SK-N-SH (cell line): ENCODE measurements at regions not wholly inside any gene's neighbourhood (a gene's known extent, or its start where the extent isn't known, plus 50 kb on each side); places are given as distances from the start of the nearest gene placed in this dataset.

Experiments used
- EP300 ChIP-seq, 2 experiments: IDR thresholded peaks; 2 replicates each; pipeline versions ENCODE4 v1.4.0 to v1.6.1; 2012; ENCODE audit warnings: borderline replicate concordance in 1 of 2, low read depth in 1 of 2, low read length in 1 of 2
- FOXM1 ChIP-seq: IDR thresholded peaks from 2 replicates; pipeline ENCODE4 v1.4.0; 2012; ENCODE audit warnings: low read depth, mild to moderate bottlenecking
- POLR2AphosphoS5 ChIP-seq: IDR thresholded peaks from 2 replicates; pipeline ENCODE4 v1.6.1; 2012; ENCODE audit warnings: low read depth, low read length
- RAD21 ChIP-seq: IDR thresholded peaks from 2 replicates; pipeline ENCODE4 v1.6.1; 2012; ENCODE audit warnings: mild to moderate bottlenecking, low read length
- SIN3A ChIP-seq: IDR thresholded peaks from 2 replicates; pipeline ENCODE4 v1.6.1; 2012; ENCODE audit warnings: low read depth, mild to moderate bottlenecking, low read length, moderate library complexity, borderline replicate concordance
- SMC3 ChIP-seq: IDR thresholded peaks from 2 replicates; pipeline ENCODE4 v1.6.1; 2012; ENCODE audit warnings: low read depth, low read length, improper control_type of control experiment
- TF ChIP-seq, protein P1 (sequence below): IDR thresholded peaks from 2 replicates; pipeline ENCODE4 v1.4.0; 2012; ENCODE audit warnings: low read depth, borderline replicate concordance
- TF ChIP-seq, protein P2 (sequence below): fragments of 200-600 bp; sonication (generic); IDR thresholded peaks from 2 replicates; pipeline ENCODE4 v1.6.1; 2017; ENCODE audit warnings: antibody characterized with exemption, mild to moderate bottlenecking, moderate library complexity

DNA sequence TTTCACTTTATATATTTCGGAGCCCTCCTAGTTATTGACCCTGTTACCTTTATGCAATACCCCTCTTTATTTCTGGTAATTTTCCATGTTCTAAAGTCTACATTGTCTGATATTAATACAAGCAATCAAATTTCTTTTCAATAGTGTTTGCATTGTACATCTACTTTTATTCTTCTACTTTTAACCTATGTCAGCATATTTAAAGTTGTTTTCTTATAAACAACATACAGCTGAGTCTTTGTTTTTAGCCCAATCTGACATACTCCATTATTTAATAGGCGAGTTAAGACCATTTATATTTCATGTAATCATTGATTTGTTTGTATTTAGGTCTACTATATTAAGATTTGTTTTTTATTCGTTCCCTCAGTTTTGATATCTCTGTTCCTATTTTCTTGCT is 108.5 kb upstream of the SPACA7 start:
- TF ChIP-seq RAD21 (no peak), SIN3A (no peak), POLR2AphosphoS5 (no peak), EP300 (IDR thresholded peaks at IDR 0.05; ENCODE audit: borderline replicate concordance in 1 of 2, low read depth in 1 of 2, low read length in 1 of 2) (no peak), FOXM1 (no peak), SMC3 (no peak)
- TF ChIP-seq, protein P1, sequence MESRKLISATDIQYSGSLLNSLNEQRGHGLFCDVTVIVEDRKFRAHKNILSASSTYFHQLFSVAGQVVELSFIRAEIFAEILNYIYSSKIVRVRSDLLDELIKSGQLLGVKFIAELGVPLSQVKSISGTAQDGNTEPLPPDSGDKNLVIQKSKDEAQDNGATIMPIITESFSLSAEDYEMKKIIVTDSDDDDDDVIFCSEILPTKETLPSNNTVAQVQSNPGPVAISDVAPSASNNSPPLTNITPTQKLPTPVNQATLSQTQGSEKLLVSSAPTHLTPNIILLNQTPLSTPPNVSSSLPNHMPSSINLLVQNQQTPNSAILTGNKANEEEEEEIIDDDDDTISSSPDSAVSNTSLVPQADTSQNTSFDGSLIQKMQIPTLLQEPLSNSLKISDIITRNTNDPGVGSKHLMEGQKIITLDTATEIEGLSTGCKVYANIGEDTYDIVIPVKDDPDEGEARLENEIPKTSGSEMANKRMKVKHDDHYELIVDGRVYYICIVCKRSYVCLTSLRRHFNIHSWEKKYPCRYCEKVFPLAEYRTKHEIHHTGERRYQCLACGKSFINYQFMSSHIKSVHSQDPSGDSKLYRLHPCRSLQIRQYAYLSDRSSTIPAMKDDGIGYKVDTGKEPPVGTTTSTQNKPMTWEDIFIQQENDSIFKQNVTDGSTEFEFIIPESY = no peak
- TF ChIP-seq, protein P2, sequence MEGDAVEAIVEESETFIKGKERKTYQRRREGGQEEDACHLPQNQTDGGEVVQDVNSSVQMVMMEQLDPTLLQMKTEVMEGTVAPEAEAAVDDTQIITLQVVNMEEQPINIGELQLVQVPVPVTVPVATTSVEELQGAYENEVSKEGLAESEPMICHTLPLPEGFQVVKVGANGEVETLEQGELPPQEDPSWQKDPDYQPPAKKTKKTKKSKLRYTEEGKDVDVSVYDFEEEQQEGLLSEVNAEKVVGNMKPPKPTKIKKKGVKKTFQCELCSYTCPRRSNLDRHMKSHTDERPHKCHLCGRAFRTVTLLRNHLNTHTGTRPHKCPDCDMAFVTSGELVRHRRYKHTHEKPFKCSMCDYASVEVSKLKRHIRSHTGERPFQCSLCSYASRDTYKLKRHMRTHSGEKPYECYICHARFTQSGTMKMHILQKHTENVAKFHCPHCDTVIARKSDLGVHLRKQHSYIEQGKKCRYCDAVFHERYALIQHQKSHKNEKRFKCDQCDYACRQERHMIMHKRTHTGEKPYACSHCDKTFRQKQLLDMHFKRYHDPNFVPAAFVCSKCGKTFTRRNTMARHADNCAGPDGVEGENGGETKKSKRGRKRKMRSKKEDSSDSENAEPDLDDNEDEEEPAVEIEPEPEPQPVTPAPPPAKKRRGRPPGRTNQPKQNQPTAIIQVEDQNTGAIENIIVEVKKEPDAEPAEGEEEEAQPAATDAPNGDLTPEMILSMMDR = no peak
